A673 (cell line): ENCODE measurements at regions not wholly inside any gene's neighbourhood (a gene's known extent, or its start where the extent isn't known, plus 50 kb on each side); places are given as distances from the start of the nearest gene placed in this dataset.

Experiments used
- CTCF ChIP-seq: fragments of 300-800, 200-600 bp; sonication (generic); conservative IDR thresholded peaks from 2 replicates; pipeline ENCODE4 v1.5.1; 2017; ENCODE audit warnings: low read depth, mild to moderate bottlenecking, antibody characterized with exemption, low read length, moderate library complexity, mixed read lengths
- EZH2 ChIP-seq: fragments of 200-600 bp; sonication (generic); IDR thresholded peaks from 2 replicates; pipeline ENCODE4 v1.6.1; 2017; ENCODE audit warnings: borderline replicate concordance, low read depth, mild to moderate bottlenecking, mixed read lengths, antibody characterized with exemption, low read length; ENCODE audit not compliant: poor library complexity, severe bottlenecking

DNA sequence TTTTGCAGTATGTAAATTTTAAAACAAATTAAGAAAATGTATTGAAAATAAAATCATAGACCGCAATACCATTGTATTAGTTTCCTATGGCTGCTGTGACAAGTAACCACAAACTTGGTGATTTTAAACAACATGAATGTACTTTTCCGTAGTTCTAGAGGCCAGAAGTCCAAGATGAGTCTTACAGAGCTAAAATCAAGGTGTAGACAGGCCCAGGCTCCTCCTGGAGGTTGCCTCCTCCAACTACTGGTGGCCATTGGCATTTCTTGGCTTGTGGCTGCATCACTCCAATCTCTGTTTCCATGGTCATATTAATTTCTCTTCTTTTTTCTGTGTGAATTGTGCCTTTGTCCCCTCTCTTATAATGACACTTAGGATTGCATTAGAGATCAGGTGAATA lies 59.2 kb upstream of the ETAA1 start:
- no peak for TF ChIP-seq CTCF
- TF ChIP-seq EZH2, result no peak
